Transverse colon (tissue), 3 donors: ENCODE measurements at regions not wholly inside any gene's neighbourhood (a gene's known extent, or its start where the extent isn't known, plus 50 kb on each side); places are given as distances from the start of the nearest gene placed in this dataset.

Experiments used
- CTCF ChIP-seq, 5 experiments: fragments of 200-600 bp in 3 of 5; fragments of 450-650 bp in 2 of 5; sonication (generic) in 3 of 5; IDR thresholded peaks; 1 replicate in 2 of 5; 2 replicates in 3 of 5; pipeline ENCODE4 v1.5.1; 2016 to 2017; ENCODE audit warnings: antibody characterized with exemption in 5 of 5, inconsistent platforms in 3 of 5, mild to moderate bottlenecking in 2 of 5, moderate library complexity in 1 of 5
- EP300 ChIP-seq: sonication (generic); formaldehyde crosslinking; IDR thresholded peaks from one replicate; pipeline ENCODE4 v1.6.1; 2017; ENCODE audit warnings: antibody characterized with exemption, low read depth

- TF ChIP-seq CTCF (IDR thresholded peaks at IDR 0.05) (no peak), EP300 (no peak)
Observed at GRCh38 chr20:24134930-24135329, 146.4 kb upstream of the GGTLC1 start.
